C4-2B (cell line): ENCODE measurements at regions not wholly inside any gene's neighbourhood (a gene's known extent, or its start where the extent isn't known, plus 50 kb on each side); places are given as distances from the start of the nearest gene placed in this dataset.
"Not testable (repeated sequence)": the region's sequence is repeated elsewhere in the genome, so short reads cannot be mapped to it uniquely, and the experiment has no call there.

Experiments used
- H3K27ac ChIP-seq: fragments of 450-650 bp; 2 replicates; pipeline ENCODE4 v1.5.1; 2017
- CTCF ChIP-seq: fragments of 450-650 bp; conservative IDR thresholded peaks from 2 replicates; pipeline ENCODE4 v1.5.1; 2017; ENCODE audit warnings: mild to moderate bottlenecking
- ZFX ChIP-seq: fragments of 450-650 bp; IDR thresholded peaks from 2 replicates; pipeline ENCODE4 v1.6.1; 2017

GRCh38 chr1:43034195-43034658 lies 75.6 kb upstream of the SLC2A1 start:
- no peak overlapping the region for H3K27ac ChIP-seq
- TF ChIP-seq ZFX = no peak
- TF ChIP-seq CTCF = no peak

- no peak overlapping the region for H3K27ac ChIP-seq
- no peak for TF ChIP-seq ZFX
- TF ChIP-seq CTCF = no peak
Measured at GRCh38 chr1:43031316-43032203, 72.9 kb upstream of the SLC2A1 start.

- TF ChIP-seq CTCF (no peak), ZFX (no peak)
- H3K27ac ChIP-seq = no peak overlapping the region
Measured at GRCh38 chr1:43024905-43025304, 66.2 kb upstream of the SLC2A1 start.

DNA sequence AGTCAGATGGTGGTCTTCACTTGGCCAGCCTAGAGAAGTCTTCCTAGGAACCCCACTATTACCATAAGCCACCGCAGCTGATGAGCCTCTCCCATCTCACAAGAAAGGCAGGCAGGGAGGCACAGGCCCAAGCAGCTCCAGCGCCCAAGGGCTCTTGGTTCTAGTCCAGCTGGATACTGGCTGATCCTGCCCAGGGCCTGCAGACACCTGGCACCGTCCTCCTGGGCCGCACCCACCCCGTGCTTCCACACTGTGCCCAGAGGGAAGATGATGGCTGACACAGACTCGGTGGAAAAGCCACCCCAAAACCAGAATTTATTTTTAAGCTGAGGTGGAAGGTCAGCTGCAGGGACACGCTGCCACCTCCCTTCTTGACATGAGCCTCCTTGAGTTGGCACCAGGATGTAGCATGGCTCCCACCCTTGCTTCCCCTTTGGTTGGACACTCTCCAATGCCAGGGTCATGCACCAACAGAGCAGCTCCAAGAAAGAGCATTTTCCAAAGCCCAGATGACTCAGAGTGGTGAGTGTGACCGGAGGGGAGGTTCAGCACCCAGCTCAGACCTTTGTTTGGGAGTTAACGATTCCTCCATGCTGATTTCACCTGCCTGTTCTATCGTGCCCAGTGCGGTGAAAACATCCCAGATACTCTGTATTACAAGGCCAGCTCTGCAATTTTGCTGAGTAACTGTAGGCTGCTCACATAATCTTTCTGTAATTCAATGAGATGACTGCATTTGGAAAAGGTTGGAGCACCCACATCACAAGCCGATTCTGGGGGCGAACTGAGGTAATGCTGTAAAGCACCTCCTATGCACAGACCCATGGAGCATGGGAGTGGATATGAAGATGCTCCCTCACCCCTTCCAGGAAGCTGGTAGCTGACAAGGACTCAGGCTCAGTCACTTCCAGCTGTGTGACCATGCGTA lies 63.1 kb upstream of the SLC2A1 start:
- H3K27ac ChIP-seq = no peak overlapping the region
- TF ChIP-seq ZFX = no peak
- TF ChIP-seq CTCF = no peak

- H3K27ac ChIP-seq = no peak overlapping the region
- TF ChIP-seq CTCF (no peak), ZFX (no peak)
Measured at GRCh38 chr1:43019226-43019625, 60.6 kb upstream of the SLC2A1 start.

- no peak overlapping the region for H3K27ac ChIP-seq
- TF ChIP-seq CTCF (no peak), ZFX (no peak)
Measured at GRCh38 chr1:43018121-43018520, 59.5 kb upstream of the SLC2A1 start.

GRCh38 chr1:43015269-43015668 lies 56.6 kb upstream of the SLC2A1 start:
- TF ChIP-seq CTCF = no peak
- no peak for TF ChIP-seq ZFX
- no peak overlapping the region for H3K27ac ChIP-seq

DNA sequence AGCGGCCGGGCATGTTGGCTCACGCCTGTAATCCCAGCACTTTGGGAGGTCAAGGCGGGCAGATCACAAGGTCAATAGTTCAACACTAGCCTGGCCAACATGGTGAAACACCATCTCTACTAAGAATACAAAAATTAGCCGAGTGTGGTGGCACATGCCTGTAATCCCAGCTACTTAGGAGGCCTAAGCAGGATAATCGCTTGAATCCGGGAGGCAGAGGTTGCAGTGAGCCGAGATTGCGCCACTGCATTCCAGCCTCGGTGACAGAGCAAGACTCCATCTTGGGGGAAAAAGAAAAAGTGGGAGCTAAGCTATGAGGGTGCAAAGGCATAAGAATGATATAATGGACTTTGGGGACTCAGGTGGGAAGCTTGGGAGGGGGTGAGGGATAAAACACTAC lies 55.9 kb upstream of the SLC2A1 start:
- not testable (repeated sequence) for H3K27ac ChIP-seq
